ENCODE measurements at regions not wholly inside any gene's neighbourhood (a gene's known extent, or its start where the extent isn't known, plus 50 kb on each side); places are given as distances from the start of the nearest gene placed in this dataset.

DNA sequence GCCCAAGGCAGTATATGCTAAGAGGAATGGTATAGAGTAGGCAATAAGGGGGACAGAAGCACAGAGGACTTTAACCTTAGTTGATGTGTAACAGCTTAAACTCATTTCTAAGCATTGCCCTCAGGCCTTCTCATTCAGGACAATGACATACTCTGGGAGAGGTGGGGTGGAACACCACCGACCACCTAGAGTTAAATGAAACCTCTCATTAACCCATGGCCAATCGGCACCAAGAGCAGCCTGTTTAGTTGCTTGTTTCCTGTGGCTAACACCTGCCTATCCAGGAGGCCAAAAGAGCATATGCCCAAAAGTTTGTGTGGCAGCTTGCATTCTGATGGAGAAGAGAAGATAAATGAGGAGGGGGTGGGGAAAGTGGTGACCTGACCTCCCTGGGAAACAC lies 50.0 kb downstream of the PABIR2 start:
- peaks cover 45% of the 10 kb centered on the region for H3K27me3 Mint-ChIP-seq
- no peak overlapping the region for H3K27ac Mint-ChIP-seq
- H3K4me1 Mint-ChIP-seq (ENCODE audit: low read depth) = no peaks in the 10 kb centered on the region
- H3K36me3 Mint-ChIP-seq (ENCODE audit: low read depth) = no peaks in the 10 kb centered on the region
- no peak overlapping the region for H3K4me3 Mint-ChIP-seq
- H3K9me3 Mint-ChIP-seq = no peaks in the 10 kb centered on the region
- DNase-seq = no peak

DNA sequence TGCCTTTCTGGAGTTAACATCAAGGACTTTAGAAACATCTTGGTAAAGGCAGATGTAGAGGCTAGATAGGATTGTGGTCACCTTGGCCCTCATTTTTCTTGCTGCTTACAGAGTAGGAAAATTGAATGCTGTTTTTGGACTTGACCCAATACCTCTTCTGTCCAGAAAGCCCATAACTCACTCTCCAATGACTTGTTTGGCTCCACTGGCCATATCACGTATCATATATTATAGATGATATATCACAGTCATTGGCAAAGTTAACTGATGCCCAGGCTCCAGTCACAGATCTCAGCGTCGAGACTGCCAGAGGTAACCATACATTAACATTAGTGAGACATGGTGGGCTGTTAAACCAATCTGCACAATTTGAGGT lies 50.6 kb downstream of the PABIR2 start:
- Mint-ChIP-seq H3K4me1 (ENCODE audit: low read depth) (no peaks in the 10 kb centered on the region), H3K27ac (no peak overlapping the region), H3K36me3 (ENCODE audit: low read depth) (no peaks in the 10 kb centered on the region), H3K9me3 (no peaks in the 10 kb centered on the region), H3K4me3 (no peak overlapping the region), H3K27me3 (peaks cover 42% of the 10 kb centered on the region)
- no peak for DNase-seq

DNA sequence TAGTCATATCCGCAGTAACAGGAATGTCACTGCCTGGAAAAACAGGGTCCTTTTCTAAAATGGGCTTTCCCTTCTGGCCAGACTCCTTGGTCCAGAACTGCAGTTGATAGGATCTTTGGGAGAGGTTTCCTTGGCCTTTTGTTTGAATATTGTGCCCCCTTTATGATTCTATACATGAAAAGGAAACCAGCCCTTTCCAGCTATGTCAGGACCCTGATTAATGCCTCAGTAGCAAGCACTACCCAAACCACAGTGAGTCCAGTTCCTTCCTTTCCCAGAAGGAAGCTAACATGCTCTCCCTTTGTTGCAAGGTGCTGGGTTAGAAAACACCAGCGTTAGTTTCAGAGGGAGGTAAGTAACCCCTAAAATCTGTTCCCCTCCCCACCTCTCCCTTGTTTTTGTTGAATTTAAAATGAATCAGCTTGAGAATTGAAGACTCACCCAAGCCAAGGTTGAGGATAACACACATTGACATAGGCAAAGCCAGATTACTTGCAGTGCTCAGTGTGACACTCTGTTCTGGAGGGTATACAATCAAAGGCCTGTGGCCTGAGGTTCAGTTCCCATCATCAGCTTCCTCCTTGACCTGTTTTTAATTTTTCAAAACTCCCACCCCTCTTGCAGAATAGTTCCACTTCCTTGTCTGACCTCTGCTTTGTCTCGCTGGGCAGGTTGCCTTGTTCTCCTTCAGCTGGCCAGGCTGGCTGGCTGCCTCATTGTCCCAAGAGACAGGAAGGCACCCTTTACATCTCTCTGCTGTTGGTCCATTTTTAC lies 51.2 kb downstream of the PABIR2 start:
- no peaks in the 10 kb centered on the region for H3K9me3 Mint-ChIP-seq
- no peak overlapping the region for H3K27ac Mint-ChIP-seq
- DNase-seq = no peak
- no peak overlapping the region for H3K4me3 Mint-ChIP-seq
- no peaks in the 10 kb centered on the region for H3K4me1 Mint-ChIP-seq (ENCODE audit: low read depth)
- no peaks in the 10 kb centered on the region for H3K36me3 Mint-ChIP-seq (ENCODE audit: low read depth)
- H3K27me3 Mint-ChIP-seq = peaks cover 39% of the 10 kb centered on the region

DNA sequence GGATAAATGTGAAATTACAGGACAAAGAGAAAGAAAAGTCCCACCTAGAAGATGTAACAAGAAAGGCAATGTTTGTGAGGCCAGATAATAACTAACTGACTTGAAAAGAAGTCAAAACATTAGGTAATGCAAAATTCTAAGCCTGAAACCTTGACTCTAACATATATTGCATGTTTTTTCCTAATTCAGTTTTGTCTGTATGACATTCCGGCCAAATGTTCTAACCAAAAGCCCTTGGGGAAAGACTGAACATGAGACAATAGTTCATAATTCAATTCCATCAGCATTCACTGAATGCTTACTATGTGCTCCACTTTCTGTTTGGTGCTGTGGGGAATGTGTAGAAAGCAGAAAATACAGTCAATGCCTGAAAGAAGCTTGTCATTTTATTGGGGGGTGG lies 53.9 kb downstream of the PABIR2 start:
- no peaks in the 10 kb centered on the region for H3K36me3 Mint-ChIP-seq (ENCODE audit: low read depth)
- no peaks in the 10 kb centered on the region for H3K9me3 Mint-ChIP-seq
- no peak overlapping the region for H3K27ac Mint-ChIP-seq
- DNase-seq = no peak
- H3K4me3 Mint-ChIP-seq = no peak overlapping the region
- H3K27me3 Mint-ChIP-seq = peaks cover 41% of the 10 kb centered on the region
- no peaks in the 10 kb centered on the region for H3K4me1 Mint-ChIP-seq (ENCODE audit: low read depth)

DNA sequence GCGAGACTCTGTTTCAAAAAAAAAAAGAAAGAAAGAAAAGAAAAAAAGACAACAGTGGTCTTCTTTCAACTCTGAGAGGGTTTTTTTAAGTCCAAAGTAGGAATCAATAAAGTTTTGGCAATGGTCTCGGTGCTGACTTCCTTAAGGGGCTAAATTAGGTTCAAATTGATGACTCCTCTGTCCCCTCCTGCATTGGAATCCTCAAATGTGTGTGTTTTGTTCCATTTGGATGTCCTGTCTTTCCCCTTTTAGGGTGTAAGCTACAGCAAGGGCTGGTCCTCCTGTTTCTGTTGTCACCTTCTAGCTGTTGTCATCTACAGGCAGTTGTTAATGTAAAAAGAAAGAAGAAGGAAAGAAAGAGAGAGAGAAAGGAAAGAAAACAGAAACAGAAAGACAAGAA lies 54.4 kb downstream of the PABIR2 start:
- H3K9me3 Mint-ChIP-seq = no peaks in the 10 kb centered on the region
- H3K27me3 Mint-ChIP-seq = peaks cover 44% of the 10 kb centered on the region
- no peaks in the 10 kb centered on the region for H3K4me1 Mint-ChIP-seq (ENCODE audit: low read depth)
- DNase-seq = no peak
- no peaks in the 10 kb centered on the region for H3K36me3 Mint-ChIP-seq (ENCODE audit: low read depth)
- no peak overlapping the region for H3K4me3 Mint-ChIP-seq
- no peak overlapping the region for H3K27ac Mint-ChIP-seq

DNA sequence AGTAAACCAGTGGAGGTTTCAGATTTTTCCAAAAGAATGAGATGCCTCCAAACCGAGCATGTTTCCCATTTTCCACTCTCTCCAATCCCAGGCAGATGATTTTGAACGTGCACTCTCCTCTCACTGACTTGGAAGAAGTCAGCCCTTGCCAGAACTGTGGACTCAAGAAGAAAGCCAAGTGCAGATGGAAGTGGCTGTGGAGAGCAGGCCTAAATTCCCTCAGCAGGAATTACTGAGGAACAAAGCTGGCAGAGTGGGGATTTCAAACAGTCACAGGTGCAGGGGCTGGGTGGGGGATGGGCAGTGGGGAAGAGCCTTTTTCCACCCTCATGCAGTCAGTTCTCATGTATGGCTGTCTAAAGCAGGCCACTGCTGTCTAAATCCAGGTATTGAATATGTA lies 55.3 kb downstream of the PABIR2 start:
- Mint-ChIP-seq H3K9me3 (no peaks in the 10 kb centered on the region), H3K27me3 (peaks cover 46% of the 10 kb centered on the region), H3K36me3 (ENCODE audit: low read depth) (no peaks in the 10 kb centered on the region), H3K4me1 (ENCODE audit: low read depth) (no peaks in the 10 kb centered on the region), H3K4me3 (no peak overlapping the region), H3K27ac (no peak overlapping the region)
- no peak for DNase-seq

DNA sequence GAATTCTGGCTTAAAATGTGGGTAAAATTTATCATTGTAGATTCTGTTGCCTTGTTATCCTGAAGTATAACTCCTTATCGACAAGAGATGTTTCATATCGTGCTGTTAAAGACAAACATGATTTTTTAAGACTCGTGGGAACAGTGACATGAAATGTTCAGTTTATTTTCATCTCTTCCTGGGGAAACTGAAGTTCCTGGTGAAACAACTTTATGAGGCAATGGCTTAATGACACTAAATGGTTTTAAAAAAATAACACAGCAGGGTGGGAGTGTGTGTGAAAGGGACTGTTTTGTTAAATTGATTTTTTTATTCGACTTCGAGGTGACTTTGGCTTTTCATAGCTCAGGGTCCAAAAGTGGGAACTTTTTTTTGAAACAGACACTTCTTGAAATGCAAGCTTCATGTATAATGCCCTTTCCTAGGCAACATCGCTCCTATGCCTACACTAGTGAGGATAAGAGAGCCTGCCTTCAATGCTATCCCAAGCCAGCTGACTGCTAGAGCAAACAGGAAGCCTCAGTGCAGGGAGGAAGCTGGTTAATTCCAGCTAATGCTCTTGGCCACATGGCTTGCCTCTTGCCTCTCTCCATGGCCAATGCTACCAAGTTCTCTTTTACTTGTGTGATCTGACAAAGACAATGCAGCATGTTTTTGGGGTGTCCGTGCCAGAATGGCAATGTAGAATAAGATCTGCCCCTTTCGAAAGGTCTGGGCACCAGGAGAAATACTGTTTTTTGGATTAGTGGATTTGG lies 57.8 kb downstream of the PABIR2 start:
- H3K4me1 Mint-ChIP-seq (ENCODE audit: low read depth) = no peaks in the 10 kb centered on the region
- H3K9me3 Mint-ChIP-seq = no peaks in the 10 kb centered on the region
- H3K27ac Mint-ChIP-seq = no peak overlapping the region
- no peaks in the 10 kb centered on the region for H3K36me3 Mint-ChIP-seq (ENCODE audit: low read depth)
- peaks cover 47% of the 10 kb centered on the region for H3K27me3 Mint-ChIP-seq
- no peak for DNase-seq
- H3K4me3 Mint-ChIP-seq = no peak overlapping the region

DNA sequence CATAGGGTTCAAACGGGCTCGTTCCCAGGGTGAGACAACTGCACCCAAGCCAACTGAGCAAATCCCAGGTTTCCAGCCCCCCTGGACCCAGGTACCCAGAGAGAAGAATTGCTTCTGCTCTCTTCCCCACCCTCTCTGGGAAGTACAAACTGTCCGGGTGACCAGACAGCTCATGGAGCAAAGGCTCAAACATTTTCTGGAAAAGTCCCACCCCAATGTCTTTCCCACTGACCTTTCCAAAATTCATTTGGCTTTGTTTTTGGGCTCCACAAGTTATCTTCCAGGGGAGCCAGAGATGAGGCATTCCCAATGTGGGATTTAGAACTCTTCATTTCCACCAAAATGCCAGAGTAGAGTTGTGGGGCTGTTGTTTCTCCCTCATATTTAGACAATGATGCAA lies 58.6 kb downstream of the PABIR2 start:
- Mint-ChIP-seq H3K9me3 (no peaks in the 10 kb centered on the region), H3K4me3 (no peak overlapping the region), H3K27me3 (peaks cover 50% of the 10 kb centered on the region), H3K4me1 (ENCODE audit: low read depth) (no peaks in the 10 kb centered on the region), H3K27ac (no peak overlapping the region), H3K36me3 (ENCODE audit: low read depth) (no peaks in the 10 kb centered on the region)
- no peak for DNase-seq

DNA sequence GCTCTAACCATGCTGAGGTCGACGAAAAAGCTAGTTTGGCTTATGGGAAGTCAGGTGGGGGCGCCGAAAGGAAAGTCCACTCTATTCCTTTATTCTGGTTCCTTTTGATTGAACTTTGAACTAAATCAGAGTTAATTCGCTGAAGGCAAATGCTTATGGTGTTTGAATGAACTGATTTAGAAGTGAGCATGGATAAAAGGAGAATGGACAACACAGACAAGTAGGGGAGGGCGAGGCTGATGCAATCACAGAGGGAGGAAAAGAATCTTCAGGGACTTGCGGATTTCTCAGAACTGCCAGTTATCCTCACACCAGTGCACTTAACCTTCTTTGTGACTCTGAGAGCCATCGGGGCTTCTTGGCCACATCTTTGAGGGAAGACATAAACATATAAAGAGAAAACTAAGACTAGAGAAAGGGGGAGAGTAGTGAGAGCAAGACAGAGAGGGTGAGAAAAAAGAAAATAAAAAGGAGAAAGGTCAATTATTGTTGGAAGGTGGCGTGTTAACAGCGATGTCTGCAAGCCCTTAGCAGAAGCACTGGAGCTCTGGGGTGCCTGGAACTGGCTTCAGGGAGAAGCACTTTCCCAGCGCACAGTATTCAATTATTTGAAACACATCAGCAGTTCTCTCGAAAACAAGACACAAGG lies 59.2 kb downstream of the PABIR2 start:
- no peak for DNase-seq
- no peaks in the 10 kb centered on the region for H3K4me1 Mint-ChIP-seq (ENCODE audit: low read depth)
- H3K9me3 Mint-ChIP-seq = no peaks in the 10 kb centered on the region
- no peaks in the 10 kb centered on the region for H3K36me3 Mint-ChIP-seq (ENCODE audit: low read depth)
- H3K27me3 Mint-ChIP-seq = peaks cover 53% of the 10 kb centered on the region
- H3K27ac Mint-ChIP-seq = no peak overlapping the region
- no peak overlapping the region for H3K4me3 Mint-ChIP-seq

DNA sequence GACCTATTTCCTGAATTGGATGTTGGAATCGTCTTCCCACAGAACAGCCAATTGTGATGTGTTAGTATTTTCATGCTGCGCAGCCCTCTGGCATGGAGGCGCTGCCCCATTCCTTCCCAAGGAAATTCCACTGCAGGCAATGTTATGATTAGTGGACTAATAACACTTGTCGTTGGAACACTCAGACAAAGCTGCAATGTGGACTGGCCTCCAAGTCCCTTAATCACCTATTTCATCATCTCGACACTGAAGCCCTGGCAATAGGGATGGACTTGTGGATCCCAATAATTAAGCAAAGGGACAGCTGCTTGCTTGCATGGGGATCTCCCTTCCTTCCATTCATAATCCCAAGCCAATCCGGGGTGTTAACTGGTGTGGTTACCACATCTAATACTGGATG lies 59.9 kb downstream of the PABIR2 start:
- Mint-ChIP-seq H3K9me3 (no peaks in the 10 kb centered on the region), H3K4me1 (ENCODE audit: low read depth) (no peaks in the 10 kb centered on the region), H3K27ac (no peak overlapping the region), H3K4me3 (no peak overlapping the region), H3K36me3 (ENCODE audit: low read depth) (no peaks in the 10 kb centered on the region), H3K27me3 (peaks cover 52% of the 10 kb centered on the region)
- no peak for DNase-seq

DNA sequence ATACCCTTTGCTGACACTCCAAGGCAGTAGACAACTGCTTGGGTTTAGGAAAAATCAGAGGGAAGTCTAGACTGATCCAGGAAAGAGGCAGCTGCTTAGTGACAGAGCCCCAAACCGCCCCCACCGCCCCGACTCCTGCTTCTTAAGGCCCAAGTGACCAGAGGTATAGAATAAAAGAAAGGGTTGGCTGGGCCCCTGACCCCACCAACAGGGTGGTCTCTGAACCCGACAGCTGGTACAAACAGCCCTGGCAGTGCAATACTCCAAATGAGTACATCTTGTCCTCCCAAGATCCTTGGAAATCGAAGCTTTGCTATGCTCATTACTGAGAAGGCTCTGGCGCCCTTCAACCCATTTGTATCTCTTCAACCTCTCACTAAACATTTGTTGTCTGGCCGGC lies 60.6 kb downstream of the PABIR2 start:
- Mint-ChIP-seq H3K9me3 (no peaks in the 10 kb centered on the region), H3K4me1 (ENCODE audit: low read depth) (no peaks in the 10 kb centered on the region), H3K4me3 (no peak overlapping the region), H3K27me3 (peaks cover 48% of the 10 kb centered on the region), H3K36me3 (ENCODE audit: low read depth) (no peaks in the 10 kb centered on the region), H3K27ac (no peak overlapping the region)
- no peak for DNase-seq

DNA sequence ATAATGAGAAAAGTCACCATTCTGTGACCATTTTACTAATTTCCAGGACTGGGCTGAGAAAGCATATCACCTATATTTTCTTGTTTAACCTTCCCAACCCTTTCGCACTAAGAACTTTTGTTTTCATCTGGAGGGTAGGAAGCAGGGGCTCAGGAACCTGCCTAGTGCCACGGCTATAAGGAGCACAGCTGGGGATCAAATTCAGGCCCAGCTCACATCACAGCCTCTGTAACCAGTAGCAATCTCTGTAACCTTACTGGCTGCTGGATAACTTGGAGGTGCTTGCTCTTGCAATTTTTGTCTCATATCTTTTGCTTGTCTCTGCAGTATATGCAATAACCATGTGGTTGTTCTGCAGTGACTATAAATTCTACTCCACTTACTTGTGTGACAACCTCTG lies 62.0 kb downstream of the PABIR2 start:
- H3K27me3 Mint-ChIP-seq = peaks cover 48% of the 10 kb centered on the region
- no peaks in the 10 kb centered on the region for H3K9me3 Mint-ChIP-seq
- H3K4me3 Mint-ChIP-seq = no peak overlapping the region
- DNase-seq = no peak
- no peaks in the 10 kb centered on the region for H3K4me1 Mint-ChIP-seq (ENCODE audit: low read depth)
- H3K27ac Mint-ChIP-seq = no peak overlapping the region
- no peaks in the 10 kb centered on the region for H3K36me3 Mint-ChIP-seq (ENCODE audit: low read depth)

DNA sequence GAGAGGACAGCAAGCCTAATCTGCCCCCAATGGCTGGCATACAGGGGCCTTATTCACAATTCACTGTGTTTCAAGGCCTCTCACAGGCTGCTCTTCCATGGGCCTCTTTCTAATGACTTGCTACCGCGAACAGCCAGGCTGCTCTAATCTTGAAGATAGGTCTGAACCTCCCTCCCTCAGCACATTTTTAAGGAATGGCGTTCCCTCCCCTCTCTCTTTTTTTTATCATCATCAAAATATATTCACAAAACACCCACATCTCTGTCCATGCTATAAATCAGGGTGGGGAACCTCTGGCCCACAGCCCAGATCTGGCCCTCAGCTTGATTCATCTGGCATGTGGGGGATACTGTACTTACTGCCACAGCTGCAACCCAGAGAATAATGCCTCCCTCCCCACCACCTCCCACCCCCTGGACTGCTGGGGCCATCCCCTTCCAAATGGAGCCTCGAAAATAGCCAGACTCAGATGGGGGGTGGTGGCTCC lies 62.5 kb downstream of the PABIR2 start:
- Mint-ChIP-seq H3K9me3 (no peaks in the 10 kb centered on the region), H3K4me1 (ENCODE audit: low read depth) (no peaks in the 10 kb centered on the region), H3K27me3 (peaks cover 48% of the 10 kb centered on the region), H3K36me3 (ENCODE audit: low read depth) (no peaks in the 10 kb centered on the region), H3K27ac (no peak overlapping the region), H3K4me3 (no peak overlapping the region)
- no peak for DNase-seq

DNA sequence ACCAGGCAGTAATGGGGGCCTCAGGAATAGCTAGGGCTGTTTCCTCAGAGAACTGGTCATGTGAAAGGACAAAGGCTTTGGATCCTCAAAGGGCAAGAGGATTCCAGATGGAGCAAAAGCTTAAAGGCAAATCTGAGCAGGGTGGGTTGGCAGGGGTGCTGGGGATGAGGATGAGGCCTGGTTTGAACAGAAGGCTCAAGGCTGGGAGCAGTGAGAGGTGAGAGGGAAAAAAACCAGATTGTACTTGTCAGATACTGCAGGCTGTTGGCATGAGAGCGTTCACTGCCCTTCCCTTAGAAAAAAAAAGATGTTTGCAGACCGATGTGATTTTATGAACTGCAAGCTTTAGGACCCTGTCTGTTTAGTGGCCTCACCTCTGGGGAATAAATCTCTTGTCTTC lies 63.4 kb downstream of the PABIR2 start:
- Mint-ChIP-seq H3K4me1 (ENCODE audit: low read depth) (no peaks in the 10 kb centered on the region), H3K27me3 (peaks cover 39% of the 10 kb centered on the region), H3K36me3 (ENCODE audit: low read depth) (no peaks in the 10 kb centered on the region), H3K9me3 (no peaks in the 10 kb centered on the region), H3K27ac (no peak overlapping the region), H3K4me3 (no peak overlapping the region)
- DNase-seq = no peak

DNA sequence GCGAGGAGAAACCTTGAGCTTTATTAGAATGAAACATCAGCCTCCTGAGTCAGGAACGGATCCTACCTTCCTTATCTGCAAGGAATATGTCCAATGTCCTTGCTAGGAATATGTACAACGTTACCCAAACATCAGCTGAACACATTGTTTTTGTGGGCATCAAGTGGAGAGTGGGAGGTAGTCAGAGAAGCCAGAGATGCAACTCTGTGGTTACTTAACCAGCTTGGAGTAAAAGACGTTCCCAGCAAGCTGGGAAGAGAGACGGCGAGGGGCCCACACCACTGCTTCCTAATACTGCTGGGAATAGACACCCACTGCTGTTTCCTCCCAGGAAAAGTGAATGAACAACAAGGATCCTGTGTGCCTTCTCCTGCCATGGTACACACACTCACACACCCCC lies 64.3 kb downstream of the PABIR2 start:
- Mint-ChIP-seq H3K36me3 (ENCODE audit: low read depth) (no peaks in the 10 kb centered on the region), H3K27me3 (peaks cover 36% of the 10 kb centered on the region), H3K27ac (no peak overlapping the region), H3K4me3 (no peak overlapping the region), H3K4me1 (ENCODE audit: low read depth) (no peaks in the 10 kb centered on the region), H3K9me3 (no peaks in the 10 kb centered on the region)
- no peak for DNase-seq
